ENCODE measurements at regions not wholly inside any gene's neighbourhood (a gene's known extent, or its start where the extent isn't known, plus 50 kb on each side); places are given as distances from the start of the nearest gene placed in this dataset.

DNA sequence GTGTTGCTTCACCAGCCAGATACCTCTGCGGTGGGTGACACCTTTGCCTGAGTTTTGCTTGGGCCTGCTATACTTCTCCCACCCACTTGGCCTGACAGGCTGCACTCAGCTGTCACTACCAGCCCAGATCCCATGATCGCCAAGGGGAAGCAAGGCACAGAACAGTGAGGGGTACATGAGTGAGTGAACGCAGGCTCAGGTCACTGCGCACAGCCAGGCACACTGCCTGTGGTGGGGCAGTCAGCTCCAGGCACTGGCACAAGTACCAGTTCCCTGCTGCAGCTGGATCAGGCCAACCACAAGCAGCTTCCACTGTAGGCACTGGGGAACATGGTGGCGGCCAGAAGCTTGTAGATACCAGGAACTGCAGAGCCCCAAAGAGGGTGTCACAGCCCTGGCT lies 441.9 kb upstream of the GRM3 start:
- H3K4me1 ChIP-seq (ENCODE audit: control insufficient read depth, insufficient read depth, low read length), result no peaks in the 10 kb centered on the region
- Mint-ChIP-seq H3K9me3 (peaks cover 12% of the 10 kb centered on the region), H3K36me3 (ENCODE audit: low read depth) (no peaks in the 10 kb centered on the region), H3K4me1 (no peaks in the 10 kb centered on the region), H3K27ac (no peak overlapping the region), H3K27me3 (ENCODE audit: insufficient read depth) (no peaks in the 10 kb centered on the region), H3K4me3 (no peak overlapping the region)
- 93 to 94% methylated on average over 3 to 5 of the region's 5 CpGs for WGBS, 2 experiments (ENCODE audit: insufficient coverage in 1 of 2, insufficient read length in 1 of 2)
- no peaks in the 10 kb centered on the region for H3K27me3 ChIP-seq (ENCODE audit: control insufficient read depth, insufficient read depth, low read length, poor library complexity, severe bottlenecking)
- DNase-seq, result no peak
- no peak overlapping the region for H3K27ac ChIP-seq (ENCODE audit: low read depth, low read length)
- H3K9me3 ChIP-seq (ENCODE audit: control insufficient read depth, low read length), result peaks cover 24% of the 10 kb centered on the region
- TF ChIP-seq CTCF (conservative IDR thresholded peaks at IDR 0.05), result no peak
- peak overlapping the region; percentile 38 for H3K4me3 ChIP-seq (ENCODE audit: low read length)
- H3K9ac ChIP-seq (ENCODE audit: extremely low read depth, low read length, poor library complexity, severe bottlenecking), result no peak overlapping the region
- H3K36me3 ChIP-seq (ENCODE audit: control insufficient read depth, insufficient read depth, low read length), result no peaks in the 10 kb centered on the region

GRCh38 chr7:86199881-86200614 lies 443.7 kb upstream of the GRM3 start:
- H3K27me3 Mint-ChIP-seq (ENCODE audit: insufficient read depth), result no peaks in the 10 kb centered on the region
- H3K9me3 Mint-ChIP-seq, result peaks cover 12% of the 10 kb centered on the region
- Histone ChIP-seq H3K36me3 (ENCODE audit: control insufficient read depth, insufficient read depth, low read length) (no peaks in the 10 kb centered on the region), H3K9me3 (ENCODE audit: control insufficient read depth, low read length) (peaks cover 24% of the 10 kb centered on the region), H3K4me1 (ENCODE audit: control insufficient read depth, insufficient read depth, low read length) (no peaks in the 10 kb centered on the region), H3K27me3 (ENCODE audit: control insufficient read depth, insufficient read depth, low read length, poor library complexity, severe bottlenecking) (no peaks in the 10 kb centered on the region), H3K27ac (ENCODE audit: low read depth, low read length) (no peak overlapping the region), H3K4me3 (ENCODE audit: low read length) (no peak overlapping the region), H3K9ac (ENCODE audit: extremely low read depth, low read length, poor library complexity, severe bottlenecking) (no peak overlapping the region)
- H3K4me1 Mint-ChIP-seq, result no peaks in the 10 kb centered on the region
- DNase-seq, result no peak
- no peak for TF ChIP-seq CTCF (conservative IDR thresholded peaks at IDR 0.05)
- no peak overlapping the region for H3K27ac Mint-ChIP-seq
- H3K4me3 Mint-ChIP-seq, result no peak overlapping the region
- no peaks in the 10 kb centered on the region for H3K36me3 Mint-ChIP-seq (ENCODE audit: low read depth)
- 88% methylated on average over 1 of the region's 3 CpGs; no CpG with 5 or more reads in 1 of the 2 experiments for WGBS, 2 experiments (ENCODE audit: insufficient coverage in 1 of 2, insufficient read length in 1 of 2)

DNA sequence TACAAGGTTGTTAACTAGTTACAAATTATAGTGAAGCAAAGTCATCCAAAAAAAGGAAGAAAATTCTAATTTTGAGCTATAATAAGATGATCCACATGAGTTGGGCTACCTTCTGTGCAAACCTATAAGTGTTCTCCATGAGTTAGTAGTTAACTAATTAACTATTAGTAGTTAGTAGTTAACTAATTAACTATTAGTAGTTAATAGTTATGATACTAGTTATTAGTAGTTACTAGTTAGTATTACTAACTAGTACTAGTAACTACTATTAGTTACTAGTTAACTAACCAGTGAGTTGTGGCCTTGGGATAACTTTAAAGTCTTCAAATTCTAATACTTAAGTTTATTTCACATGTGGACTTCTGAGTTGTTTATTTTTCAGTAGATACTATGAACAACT lies 453.4 kb upstream of the GRM3 start:
- no peaks in the 10 kb centered on the region for H3K27me3 Mint-ChIP-seq (ENCODE audit: insufficient read depth)
- H3K4me1 Mint-ChIP-seq, result no peaks in the 10 kb centered on the region
- no peak overlapping the region for H3K4me3 Mint-ChIP-seq
- H3K9me3 Mint-ChIP-seq, result no peaks in the 10 kb centered on the region
- H3K27ac Mint-ChIP-seq, result no peak overlapping the region
- no peaks in the 10 kb centered on the region for H3K36me3 Mint-ChIP-seq (ENCODE audit: low read depth)
- DNase-seq, result no peak
- H3K27me3 ChIP-seq (ENCODE audit: control insufficient read depth, insufficient read depth, low read length, poor library complexity, severe bottlenecking), result no peaks in the 10 kb centered on the region
- H3K4me1 ChIP-seq (ENCODE audit: control insufficient read depth, insufficient read depth, low read length), result no peaks in the 10 kb centered on the region
- H3K9me3 ChIP-seq (ENCODE audit: control insufficient read depth, low read length), result no peaks in the 10 kb centered on the region
- TF ChIP-seq CTCF (conservative IDR thresholded peaks at IDR 0.05), result no peak
- no peak overlapping the region for H3K9ac ChIP-seq (ENCODE audit: extremely low read depth, low read length, poor library complexity, severe bottlenecking)
- H3K27ac ChIP-seq (ENCODE audit: low read depth, low read length), result no peak overlapping the region
- no peaks in the 10 kb centered on the region for H3K36me3 ChIP-seq (ENCODE audit: control insufficient read depth, insufficient read depth, low read length)
- H3K4me3 ChIP-seq (ENCODE audit: low read length), result no peak overlapping the region
